ENCODE measurements at regions not wholly inside any gene's neighbourhood (a gene's known extent, or its start where the extent isn't known, plus 50 kb on each side); places are given as distances from the start of the nearest gene placed in this dataset.

DNA sequence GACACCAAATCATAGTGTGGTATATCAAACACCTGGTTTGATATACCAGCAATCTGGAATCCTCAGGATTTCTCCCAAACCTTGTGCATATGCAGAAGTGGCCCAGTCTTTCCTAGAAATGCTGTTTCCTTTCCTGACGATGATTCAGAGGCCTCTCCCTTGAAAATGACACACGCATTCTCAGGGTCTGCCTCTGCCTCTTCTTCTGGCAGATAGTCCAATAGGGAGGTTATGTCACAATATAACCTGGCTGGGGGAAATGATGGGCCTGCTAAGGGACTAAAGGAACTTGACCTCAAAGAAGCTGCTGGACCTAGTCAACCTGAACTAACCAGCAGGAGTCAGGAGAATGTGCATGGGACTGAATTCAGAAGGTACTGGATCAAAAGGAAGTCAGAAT lies 435.2 kb downstream of the IDS start:
- H3K4me3 ChIP-seq (ENCODE audit: low read depth, low read length), result no peak overlapping the region
- no peak for DNase-seq (ENCODE audit: low read depth)

DNA sequence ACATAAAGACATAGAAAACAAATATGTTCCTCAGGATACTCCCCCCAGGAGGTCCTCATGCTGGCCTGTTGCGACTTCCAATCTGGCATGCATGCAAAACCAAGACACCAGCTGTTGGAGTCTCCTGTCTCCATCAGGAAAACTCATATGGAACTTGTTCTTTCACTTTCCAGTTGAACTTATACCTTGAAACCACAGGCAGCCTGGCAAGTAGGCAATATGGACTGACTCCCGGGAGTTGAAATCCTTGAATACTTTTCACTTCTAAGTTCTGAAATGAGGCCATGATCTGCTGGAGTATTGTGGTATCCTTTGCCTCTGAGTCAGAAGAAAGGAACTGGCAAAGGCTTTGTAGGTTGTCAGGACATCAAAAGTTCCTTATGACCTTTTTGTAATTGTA lies 444.2 kb downstream of the IDS start:
- peak; percentile 67 for DNase-seq (ENCODE audit: low read depth)
- H3K4me3 ChIP-seq (ENCODE audit: low read depth, low read length), result no peak overlapping the region

Measured in skeletal muscle cell (primary cell).